Smooth muscle cell (in vitro differentiated cells): ENCODE measurements at regions not wholly inside any gene's neighbourhood (a gene's known extent, or its start where the extent isn't known, plus 50 kb on each side); places are given as distances from the start of the nearest gene placed in this dataset.

Source experiments
- DNase-seq: peaks from one replicate; lab custom pipeline; 2025; ENCODE audit not compliant: unreplicated experiment; lab: John Stamatoyannopoulos, UW
- H2AFZ ChIP-seq: fragments of 200-600 bp; sonication (generic); 2 replicates; pipeline ENCODE4 v1.6.0; 2016; ENCODE audit warnings: antibody characterized with exemption, low read depth, mild to moderate bottlenecking
- H3F3A ChIP-seq: fragments of 200-600 bp; sonication (generic); 2 replicates; pipeline ENCODE4 v1.6.0; 2017; ENCODE audit warnings: antibody characterized with exemption, low read depth
- H3K27ac ChIP-seq: fragments of 200-600 bp; sonication (generic); 2 replicates; pipeline ENCODE4 v1.5.1; 2016; ENCODE audit warnings: low read depth, mild to moderate bottlenecking
- H3K27me3 ChIP-seq: fragments of 200-600 bp; sonication (generic); 2 replicates; pipeline ENCODE4 v1.6.1; 2016; ENCODE audit warnings: low read depth, mild to moderate bottlenecking
- H3K36me3 ChIP-seq: fragments of 200-600 bp; sonication (generic); 2 replicates; pipeline ENCODE4 v1.5.1; 2016; ENCODE audit warnings: low read depth
- H3K4me1 ChIP-seq: fragments of 200-600 bp; sonication (generic); 2 replicates; pipeline ENCODE4 v1.5.1; 2016; ENCODE audit warnings: low read depth
- H3K4me2 ChIP-seq: fragments of 200-600 bp; sonication (generic); 2 replicates; pipeline ENCODE4 v1.6.0; 2016; ENCODE audit warnings: mild to moderate bottlenecking
- H3K4me3 ChIP-seq: fragments of 200-600 bp; sonication (generic); 2 replicates; pipeline ENCODE4 v1.5.1; 2016; ENCODE audit warnings: mild to moderate bottlenecking
- H3K79me2 ChIP-seq: fragments of 200-600 bp; sonication (generic); 2 replicates; pipeline ENCODE4 v1.6.0; 2016; ENCODE audit warnings: low read depth, mild to moderate bottlenecking
- H3K9ac ChIP-seq: fragments of 200-600 bp; sonication (generic); 2 replicates; pipeline ENCODE4 v1.6.0; 2016; ENCODE audit warnings: low read depth
- H3K9me3 ChIP-seq: fragments of 200-600 bp; sonication (generic); replicated peaks from 2 replicates; pipeline ENCODE4 v1.5.1; 2016; ENCODE audit warnings: low read depth
- H4K20me1 ChIP-seq: fragments of 200-600 bp; sonication (generic); 2 replicates; pipeline ENCODE4 v1.6.0; 2016; ENCODE audit warnings: low read depth
- WGBS: methylation state at CpG from one replicate; pipeline ENCODE4 v1.1.7; 2016; ENCODE audit warnings: low lambda C conversion rate; 5-methylcytosine and 5-hydroxymethylcytosine counted together
- TF ChIP-seq, protein P1 (sequence below): fragments of 200-600 bp; sonication (generic); IDR thresholded peaks from 2 replicates; pipeline ENCODE4 v1.5.1; 2017; ENCODE audit warnings: borderline replicate concordance, mild to moderate bottlenecking, antibody characterized with exemption; ENCODE audit not compliant: insufficient read depth, poor library complexity, severe bottlenecking

GRCh38 chr14:37842106-37842505 is 246.7 kb downstream of the TTC6 start:
- Histone ChIP-seq H3K4me2 (no peak overlapping the region), H3K36me3 (no peaks in the 10 kb centered on the region), H3K27ac (no peak overlapping the region), H3K4me3 (no peak overlapping the region), H3K9me3 (no peaks in the 10 kb centered on the region), H3K9ac (no peak overlapping the region), H3F3A (no peaks in the 10 kb centered on the region), H3K4me1 (no peaks in the 10 kb centered on the region), H3K79me2 (no peaks in the 10 kb centered on the region), H4K20me1 (no peaks in the 10 kb centered on the region), H3K27me3 (peaks cover 16% of the 10 kb centered on the region), H2AFZ (no peak overlapping the region)
- no peak for DNase-seq
- TF ChIP-seq, protein P1, sequence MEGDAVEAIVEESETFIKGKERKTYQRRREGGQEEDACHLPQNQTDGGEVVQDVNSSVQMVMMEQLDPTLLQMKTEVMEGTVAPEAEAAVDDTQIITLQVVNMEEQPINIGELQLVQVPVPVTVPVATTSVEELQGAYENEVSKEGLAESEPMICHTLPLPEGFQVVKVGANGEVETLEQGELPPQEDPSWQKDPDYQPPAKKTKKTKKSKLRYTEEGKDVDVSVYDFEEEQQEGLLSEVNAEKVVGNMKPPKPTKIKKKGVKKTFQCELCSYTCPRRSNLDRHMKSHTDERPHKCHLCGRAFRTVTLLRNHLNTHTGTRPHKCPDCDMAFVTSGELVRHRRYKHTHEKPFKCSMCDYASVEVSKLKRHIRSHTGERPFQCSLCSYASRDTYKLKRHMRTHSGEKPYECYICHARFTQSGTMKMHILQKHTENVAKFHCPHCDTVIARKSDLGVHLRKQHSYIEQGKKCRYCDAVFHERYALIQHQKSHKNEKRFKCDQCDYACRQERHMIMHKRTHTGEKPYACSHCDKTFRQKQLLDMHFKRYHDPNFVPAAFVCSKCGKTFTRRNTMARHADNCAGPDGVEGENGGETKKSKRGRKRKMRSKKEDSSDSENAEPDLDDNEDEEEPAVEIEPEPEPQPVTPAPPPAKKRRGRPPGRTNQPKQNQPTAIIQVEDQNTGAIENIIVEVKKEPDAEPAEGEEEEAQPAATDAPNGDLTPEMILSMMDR: no peak
- 72% methylated on average over 3 of the region's 3 CpGs for WGBS

- Histone ChIP-seq H3K4me1 (no peaks in the 10 kb centered on the region), H4K20me1 (no peaks in the 10 kb centered on the region), H3K36me3 (no peaks in the 10 kb centered on the region), H3K27me3 (peaks cover 29% of the 10 kb centered on the region), H3K4me2 (no peak overlapping the region), H3K9me3 (no peaks in the 10 kb centered on the region), H3K79me2 (no peaks in the 10 kb centered on the region), H3K4me3 (no peak overlapping the region), H3K27ac (no peak overlapping the region), H3K9ac (no peak overlapping the region), H2AFZ (no peak overlapping the region), H3F3A (no peaks in the 10 kb centered on the region)
- WGBS: 63% methylated on average over 8 of the region's 8 CpGs
- DNase-seq: no peak
- TF ChIP-seq, protein P1: no peak
Measured at GRCh38 chr14:37843954-37844607, 248.7 kb downstream of the TTC6 start.

GRCh38 chr14:37844614-37845013 is 249.2 kb downstream of the TTC6 start:
- H4K20me1 ChIP-seq: no peaks in the 10 kb centered on the region
- no peak for DNase-seq
- H3K36me3 ChIP-seq: no peaks in the 10 kb centered on the region
- TF ChIP-seq, protein P1: no peak
- H3K9ac ChIP-seq: no peak overlapping the region
- no peaks in the 10 kb centered on the region for H3K79me2 ChIP-seq
- no peak overlapping the region for H3K4me2 ChIP-seq
- H3K9me3 ChIP-seq: no peaks in the 10 kb centered on the region
- H3K4me1 ChIP-seq: no peaks in the 10 kb centered on the region
- no peak overlapping the region for H3K27ac ChIP-seq
- no peak overlapping the region for H3K4me3 ChIP-seq
- peaks cover 34% of the 10 kb centered on the region for H3K27me3 ChIP-seq
- WGBS: 76% methylated on average over 2 of the region's 2 CpGs
- no peaks in the 10 kb centered on the region for H3F3A ChIP-seq
- H2AFZ ChIP-seq: no peak overlapping the region

DNA sequence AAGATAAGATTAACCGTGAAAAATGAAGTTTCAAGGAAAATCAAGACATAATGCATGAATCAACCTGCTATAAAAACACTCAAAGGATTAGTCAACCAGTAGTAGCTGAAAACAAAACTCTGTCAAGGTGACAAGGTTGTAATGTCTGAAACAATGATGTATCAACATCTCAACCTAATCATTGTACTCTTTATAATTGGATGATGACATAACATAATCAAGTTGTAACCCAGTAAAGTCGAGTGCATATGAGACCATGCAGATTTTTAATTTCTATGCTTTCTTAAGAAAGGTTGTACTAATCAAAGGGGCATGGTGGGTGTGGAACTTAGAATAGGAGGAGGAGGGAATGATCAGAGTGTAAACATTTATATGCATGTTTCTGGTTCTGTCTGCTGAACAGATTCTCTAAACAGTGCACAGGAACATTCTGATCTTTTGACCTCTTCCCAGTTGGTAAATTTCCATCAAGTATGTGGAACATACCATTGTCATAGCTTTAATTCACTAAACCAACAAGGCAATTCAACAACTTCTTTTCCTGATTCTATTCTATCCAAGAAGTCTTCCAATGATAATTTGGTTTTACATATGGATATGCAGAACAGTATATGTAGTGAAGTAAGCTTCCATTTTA is 253.7 kb downstream of the TTC6 start:
- H3K4me3 ChIP-seq: no peak overlapping the region
- peaks cover 46% of the 10 kb centered on the region for H3K27me3 ChIP-seq
- H3K4me1 ChIP-seq: no peaks in the 10 kb centered on the region
- no peak overlapping the region for H2AFZ ChIP-seq
- TF ChIP-seq, protein P1: no peak
- H3F3A ChIP-seq: no peaks in the 10 kb centered on the region
- H4K20me1 ChIP-seq: no peaks in the 10 kb centered on the region
- H3K36me3 ChIP-seq: no peaks in the 10 kb centered on the region
- WGBS: 84% methylated on average over 2 of the region's 2 CpGs
- no peak for DNase-seq
- no peak overlapping the region for H3K9ac ChIP-seq
- no peaks in the 10 kb centered on the region for H3K9me3 ChIP-seq
- H3K4me2 ChIP-seq: no peak overlapping the region
- no peaks in the 10 kb centered on the region for H3K79me2 ChIP-seq
- H3K27ac ChIP-seq: no peak overlapping the region
